ENCODE measurements at regions not wholly inside any gene's neighbourhood (a gene's known extent, or its start where the extent isn't known, plus 50 kb on each side); places are given as distances from the start of the nearest gene placed in this dataset.
A peak's percentile ranks its signal among the peaks of the same experiment; 100 is the strongest.

DNA sequence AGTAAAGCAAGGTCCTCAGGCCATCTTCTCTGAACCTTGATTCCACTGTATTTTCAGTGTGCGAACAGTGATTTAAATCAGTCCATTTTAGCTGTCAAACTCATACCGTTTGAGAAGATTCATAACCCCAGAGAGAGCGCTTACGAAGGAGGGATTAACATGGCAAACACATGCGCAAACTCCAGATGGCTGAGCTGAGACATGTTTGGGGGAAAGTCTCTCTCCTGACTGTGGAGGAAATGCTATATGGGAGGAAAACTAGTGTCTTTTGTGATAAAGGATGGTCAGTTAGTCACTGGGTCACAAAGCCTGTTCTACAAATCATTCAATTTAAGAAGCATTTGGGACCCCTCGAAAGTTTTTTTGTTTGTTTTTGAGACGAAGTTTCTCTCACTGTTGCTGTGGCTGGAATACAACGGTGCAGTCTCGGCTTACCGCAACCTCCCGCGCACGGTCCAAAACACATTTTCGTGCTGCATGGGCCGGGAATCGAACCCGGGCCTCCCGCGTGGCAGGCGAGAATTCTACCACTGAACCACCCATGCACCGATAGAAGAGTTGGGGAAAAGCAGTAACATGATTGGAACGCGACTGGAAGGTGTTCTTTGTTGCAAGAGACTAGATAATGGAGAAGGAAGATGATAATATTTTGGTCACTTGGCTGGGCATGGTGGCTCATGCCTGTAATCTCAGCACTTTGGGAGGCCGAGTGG, 58.4 kb upstream of the CXADR start:
- no peaks in the 10 kb centered on the region for H3K9me3 ChIP-seq
- peak; percentile 78 for ATAC-seq
- peaks cover 4% of the 10 kb centered on the region for H3K4me1 ChIP-seq
- H3K27ac ChIP-seq = no peak overlapping the region
- H3K4me3 ChIP-seq = no peak overlapping the region
- no peaks in the 10 kb centered on the region for H3K27me3 ChIP-seq
- DNase-seq = no peak
- no peaks in the 10 kb centered on the region for H3K36me3 ChIP-seq
- TF ChIP-seq, protein P1, sequence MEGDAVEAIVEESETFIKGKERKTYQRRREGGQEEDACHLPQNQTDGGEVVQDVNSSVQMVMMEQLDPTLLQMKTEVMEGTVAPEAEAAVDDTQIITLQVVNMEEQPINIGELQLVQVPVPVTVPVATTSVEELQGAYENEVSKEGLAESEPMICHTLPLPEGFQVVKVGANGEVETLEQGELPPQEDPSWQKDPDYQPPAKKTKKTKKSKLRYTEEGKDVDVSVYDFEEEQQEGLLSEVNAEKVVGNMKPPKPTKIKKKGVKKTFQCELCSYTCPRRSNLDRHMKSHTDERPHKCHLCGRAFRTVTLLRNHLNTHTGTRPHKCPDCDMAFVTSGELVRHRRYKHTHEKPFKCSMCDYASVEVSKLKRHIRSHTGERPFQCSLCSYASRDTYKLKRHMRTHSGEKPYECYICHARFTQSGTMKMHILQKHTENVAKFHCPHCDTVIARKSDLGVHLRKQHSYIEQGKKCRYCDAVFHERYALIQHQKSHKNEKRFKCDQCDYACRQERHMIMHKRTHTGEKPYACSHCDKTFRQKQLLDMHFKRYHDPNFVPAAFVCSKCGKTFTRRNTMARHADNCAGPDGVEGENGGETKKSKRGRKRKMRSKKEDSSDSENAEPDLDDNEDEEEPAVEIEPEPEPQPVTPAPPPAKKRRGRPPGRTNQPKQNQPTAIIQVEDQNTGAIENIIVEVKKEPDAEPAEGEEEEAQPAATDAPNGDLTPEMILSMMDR (IDR thresholded peaks at IDR 0.05) = no peak
- intact Hi-C loops (cut with DNase I) = no loop called here

DNA sequence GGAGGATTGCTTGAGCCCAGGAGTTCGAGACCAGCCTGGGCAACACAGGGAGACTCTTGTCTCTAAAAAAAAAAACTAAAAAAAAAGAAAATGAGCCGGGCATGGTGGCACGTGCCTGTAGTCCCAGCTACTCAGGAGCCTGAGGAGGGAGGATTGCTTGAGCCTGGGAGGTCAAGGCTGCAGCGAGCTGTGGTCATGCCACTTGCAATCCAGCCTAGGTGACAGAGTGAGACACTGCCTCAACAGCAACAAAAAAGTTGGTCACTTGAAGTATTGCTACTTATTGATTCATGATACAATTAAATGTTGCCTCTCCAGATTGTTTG, 57.9 kb upstream of the CXADR start:
- Histone ChIP-seq H3K4me1 (peaks cover 4% of the 10 kb centered on the region), H3K9me3 (no peaks in the 10 kb centered on the region), H3K4me3 (no peak overlapping the region), H3K36me3 (no peaks in the 10 kb centered on the region), H3K27me3 (no peaks in the 10 kb centered on the region), H3K27ac (no peak overlapping the region)
- ATAC-seq (no peak), DNase-seq (no peak)
- TF ChIP-seq, protein P1 (IDR thresholded peaks at IDR 0.05) = no peak
- intact Hi-C loops (cut with DNase I) = no loop called here

- Histone ChIP-seq H3K27ac (no peak overlapping the region), H3K27me3 (no peaks in the 10 kb centered on the region), H3K9me3 (no peaks in the 10 kb centered on the region), H3K36me3 (no peaks in the 10 kb centered on the region), H3K4me1 (peaks cover 4% of the 10 kb centered on the region), H3K4me3 (no peak overlapping the region)
- TF ChIP-seq, protein P1 (IDR thresholded peaks at IDR 0.05) = no peak
- DNase-seq (no peak), ATAC-seq (no peak)
- intact Hi-C loops (cut with DNase I) = no loop called here
Observed at GRCh38 chr21:17455451-17455850, 57.4 kb upstream of the CXADR start.

DNA sequence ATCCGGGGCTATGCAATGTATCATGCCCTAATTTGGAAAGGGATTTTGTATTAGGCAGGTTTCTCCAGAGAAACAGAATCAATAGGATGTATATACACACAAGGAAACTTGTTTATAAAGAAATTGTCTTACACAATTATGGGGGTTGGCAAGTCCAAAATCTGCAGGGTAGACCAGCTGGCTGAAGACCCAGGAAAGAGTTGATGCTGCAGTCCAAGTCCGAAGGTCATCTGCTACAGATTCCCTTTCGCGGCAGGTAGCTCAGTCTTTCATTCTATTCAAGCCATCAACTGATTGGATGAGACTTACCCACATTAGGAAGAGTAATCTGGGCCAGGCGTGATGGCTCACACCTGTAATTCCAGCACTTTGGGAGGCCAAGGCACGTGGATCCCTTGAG, 54.6 kb upstream of the CXADR start:
- TF ChIP-seq, protein P1 (IDR thresholded peaks at IDR 0.05) = no peak
- no peak for ATAC-seq
- Histone ChIP-seq H3K4me3 (no peak overlapping the region), H3K4me1 (no peaks in the 10 kb centered on the region), H3K9me3 (no peaks in the 10 kb centered on the region), H3K27ac (no peak overlapping the region), H3K27me3 (no peaks in the 10 kb centered on the region), H3K36me3 (no peaks in the 10 kb centered on the region)
- intact Hi-C loops (cut with DNase I) = no loop called here
- no peak for DNase-seq

- ATAC-seq (no peak), DNase-seq (no peak)
- Histone ChIP-seq H3K9me3 (no peaks in the 10 kb centered on the region), H3K36me3 (no peaks in the 10 kb centered on the region), H3K4me3 (no peak overlapping the region), H3K4me1 (no peaks in the 10 kb centered on the region), H3K27me3 (no peaks in the 10 kb centered on the region), H3K27ac (no peak overlapping the region)
- TF ChIP-seq, protein P1 (IDR thresholded peaks at IDR 0.05) = no peak
- intact Hi-C loops (cut with DNase I) = no loop called here
Observed at GRCh38 chr21:17460094-17460493, 52.7 kb upstream of the CXADR start.

DNA sequence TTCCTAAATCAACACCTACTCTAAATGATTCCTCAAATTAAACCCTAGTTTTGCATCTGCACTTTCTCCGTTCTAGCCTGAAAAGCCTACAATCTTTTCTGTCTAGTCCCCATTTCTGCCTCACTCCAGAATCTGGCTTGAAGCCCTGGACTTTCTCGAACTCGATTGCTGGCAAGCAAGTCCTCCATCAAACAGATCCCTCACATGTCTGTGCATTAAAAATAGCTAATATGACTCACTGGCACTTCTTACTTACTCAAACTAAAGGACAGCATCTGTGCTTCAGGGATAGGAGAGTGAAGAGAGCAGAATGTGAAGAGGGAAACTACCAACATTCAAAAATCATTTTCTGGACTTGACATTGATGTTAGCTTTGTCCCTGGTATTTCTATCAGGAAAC, 51.8 kb upstream of the CXADR start:
- H3K36me3 ChIP-seq = no peaks in the 10 kb centered on the region
- H3K4me3 ChIP-seq = no peak overlapping the region
- no peaks in the 10 kb centered on the region for H3K4me1 ChIP-seq
- ATAC-seq (peak; percentile 63), DNase-seq (no peak)
- H3K27me3 ChIP-seq = no peaks in the 10 kb centered on the region
- no peak overlapping the region for H3K27ac ChIP-seq
- H3K9me3 ChIP-seq = no peaks in the 10 kb centered on the region
- TF ChIP-seq, protein P1 (IDR thresholded peaks at IDR 0.05) = no peak
- intact Hi-C loops (cut with DNase I) = no loop called here
